GM12874 (cell line): ENCODE measurements at regions not wholly inside any gene's neighbourhood (a gene's known extent, or its start where the extent isn't known, plus 50 kb on each side); places are given as distances from the start of the nearest gene placed in this dataset.

Experiments
- TF ChIP-seq, protein P1 (sequence below): IDR thresholded peaks from 2 replicates; pipeline ENCODE4 v1.5.1; 2011; ENCODE audit warnings: low read depth, mild to moderate bottlenecking, control low read depth, low read length, moderate library complexity; ENCODE audit not compliant: insufficient read depth

DNA sequence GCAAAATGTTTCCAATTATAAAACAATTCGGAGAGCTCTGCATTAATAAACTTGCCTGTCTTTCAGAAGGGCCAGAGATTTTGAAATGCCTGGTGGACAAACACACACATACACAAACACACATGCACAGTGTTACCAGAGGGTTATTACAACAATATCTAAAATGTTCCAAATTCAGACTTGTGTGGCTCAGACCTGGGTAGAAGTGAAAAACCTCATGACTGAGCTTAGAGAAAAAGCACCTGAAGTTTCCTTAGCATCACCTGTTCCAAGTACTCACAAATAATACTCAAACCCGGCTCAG is 247.9 kb downstream of the FOXD2 start:
- TF ChIP-seq, protein P1, sequence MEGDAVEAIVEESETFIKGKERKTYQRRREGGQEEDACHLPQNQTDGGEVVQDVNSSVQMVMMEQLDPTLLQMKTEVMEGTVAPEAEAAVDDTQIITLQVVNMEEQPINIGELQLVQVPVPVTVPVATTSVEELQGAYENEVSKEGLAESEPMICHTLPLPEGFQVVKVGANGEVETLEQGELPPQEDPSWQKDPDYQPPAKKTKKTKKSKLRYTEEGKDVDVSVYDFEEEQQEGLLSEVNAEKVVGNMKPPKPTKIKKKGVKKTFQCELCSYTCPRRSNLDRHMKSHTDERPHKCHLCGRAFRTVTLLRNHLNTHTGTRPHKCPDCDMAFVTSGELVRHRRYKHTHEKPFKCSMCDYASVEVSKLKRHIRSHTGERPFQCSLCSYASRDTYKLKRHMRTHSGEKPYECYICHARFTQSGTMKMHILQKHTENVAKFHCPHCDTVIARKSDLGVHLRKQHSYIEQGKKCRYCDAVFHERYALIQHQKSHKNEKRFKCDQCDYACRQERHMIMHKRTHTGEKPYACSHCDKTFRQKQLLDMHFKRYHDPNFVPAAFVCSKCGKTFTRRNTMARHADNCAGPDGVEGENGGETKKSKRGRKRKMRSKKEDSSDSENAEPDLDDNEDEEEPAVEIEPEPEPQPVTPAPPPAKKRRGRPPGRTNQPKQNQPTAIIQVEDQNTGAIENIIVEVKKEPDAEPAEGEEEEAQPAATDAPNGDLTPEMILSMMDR, result no peak

DNA sequence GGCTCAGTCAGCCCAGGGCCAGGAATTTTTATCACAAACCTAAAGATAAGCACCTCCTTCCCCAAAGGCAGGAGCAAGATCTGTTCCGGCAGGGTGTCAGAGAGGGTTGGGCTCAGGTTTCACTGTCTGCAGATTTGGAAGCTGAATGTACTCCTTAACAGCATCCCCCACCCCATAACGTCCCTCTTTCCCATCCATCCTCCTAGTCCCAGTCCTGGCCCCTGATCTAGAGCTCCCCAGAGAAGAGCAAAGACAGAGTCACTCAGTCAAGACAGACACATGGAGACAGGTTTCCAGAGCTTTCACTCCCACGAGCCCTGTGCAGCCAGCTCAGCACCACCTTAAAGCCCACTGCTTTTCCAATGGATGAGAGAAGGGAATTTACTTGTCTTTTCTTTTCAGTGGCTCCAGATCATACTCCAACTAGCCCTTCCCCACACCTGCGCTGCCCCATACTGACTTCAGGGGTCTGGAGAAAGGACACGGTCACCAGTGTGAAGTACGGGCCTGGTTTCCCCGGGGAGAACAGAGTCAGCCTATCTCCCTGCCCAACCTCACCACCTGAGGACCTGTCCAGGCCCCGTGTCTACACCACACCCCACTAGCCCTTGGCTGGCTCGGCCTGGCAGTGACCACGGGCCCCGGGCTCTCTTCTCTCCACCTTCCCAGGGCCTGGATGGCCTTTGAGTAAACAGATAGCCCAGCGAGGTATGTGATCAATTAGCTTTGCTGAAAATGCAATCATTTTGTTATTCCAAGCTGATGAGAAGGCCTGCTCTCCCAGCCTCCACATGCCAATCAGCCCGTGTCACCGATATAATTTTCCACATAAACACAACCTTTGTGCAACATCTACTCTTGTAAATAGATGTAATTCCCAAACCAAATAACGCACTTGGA is 249.1 kb downstream of the FOXD2 start:
- TF ChIP-seq, protein P1, result no peak

DNA sequence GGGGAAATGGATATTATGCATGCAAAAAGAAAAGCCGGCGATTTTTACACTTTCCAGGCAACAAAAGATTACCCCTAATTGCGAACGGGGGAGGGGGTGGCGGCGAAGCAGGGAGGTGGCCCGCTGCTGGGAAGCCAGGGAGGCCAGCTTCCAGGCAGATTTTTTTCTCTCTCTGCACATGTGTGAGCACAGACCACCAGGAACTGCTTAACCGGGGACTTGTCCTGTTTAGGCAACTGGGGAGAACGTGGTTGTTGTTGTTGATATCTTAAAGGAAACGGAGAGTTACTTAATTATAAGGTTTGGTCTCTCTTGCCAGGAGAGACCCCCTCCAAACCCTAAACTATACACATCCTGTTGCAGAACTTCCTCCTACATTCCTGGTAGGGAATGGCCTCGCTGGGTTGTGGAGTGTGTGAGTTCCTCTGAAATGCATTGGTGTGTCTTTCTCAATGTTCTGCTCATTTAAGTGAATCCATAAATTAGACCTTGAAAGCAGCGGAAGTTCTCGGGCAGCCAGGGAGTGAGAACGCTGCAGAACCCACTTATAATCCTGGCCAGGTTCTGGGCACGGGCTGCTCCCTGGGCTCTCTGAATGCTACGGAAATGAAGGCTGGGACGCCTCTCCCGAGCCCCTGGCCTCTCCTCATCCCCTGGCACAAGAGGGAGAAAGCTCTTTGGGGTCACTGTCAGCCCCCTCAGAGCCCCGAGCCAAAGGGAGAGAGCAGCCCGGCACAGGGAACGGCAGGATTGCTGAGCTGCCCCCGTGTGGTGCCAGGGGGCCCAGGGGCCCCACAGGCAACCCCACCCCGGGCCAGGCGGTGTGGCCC is 250.0 kb downstream of the FOXD2 start:
- TF ChIP-seq, protein P1, result no peak

DNA sequence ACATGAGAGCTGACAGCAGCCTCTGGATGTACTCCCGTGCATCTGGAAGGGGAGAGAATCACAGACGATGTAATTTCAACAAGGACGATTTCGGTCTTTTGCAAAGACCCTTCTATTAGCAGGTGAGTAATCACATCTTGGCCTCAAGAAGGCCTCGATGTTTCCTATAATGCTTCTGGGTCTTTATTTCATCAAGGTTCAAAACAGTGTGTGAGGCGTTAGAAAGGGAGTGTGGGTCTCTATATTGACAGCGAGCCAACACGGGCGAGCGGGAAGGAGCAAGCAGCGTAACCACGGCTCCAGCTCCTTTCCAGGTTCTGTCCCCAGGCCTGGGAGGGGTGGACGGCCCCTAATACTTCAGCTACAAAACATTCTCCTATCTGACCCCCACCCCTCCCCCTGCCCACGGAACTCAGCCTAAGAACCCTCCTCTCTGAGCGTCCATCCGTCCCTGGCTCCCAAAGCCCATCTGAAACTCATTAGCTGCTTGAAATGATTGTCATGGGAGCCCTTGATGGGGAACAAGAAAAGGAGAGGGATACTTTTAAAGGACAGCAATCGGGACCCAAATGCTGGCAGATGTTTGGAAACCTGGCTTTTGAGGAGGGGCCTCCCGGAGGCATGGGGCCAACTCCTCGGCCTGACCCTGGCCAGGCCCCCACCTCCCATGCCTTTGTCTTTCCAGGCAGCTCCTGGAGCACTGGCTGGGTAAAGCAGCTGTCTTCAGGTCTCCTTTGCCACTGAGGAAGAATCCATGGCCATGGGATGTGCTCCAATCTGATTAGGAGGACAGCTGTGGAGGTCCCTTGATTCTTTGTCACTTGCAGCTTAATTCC is 250.8 kb downstream of the FOXD2 start:
- TF ChIP-seq, protein P1, result no peak

DNA sequence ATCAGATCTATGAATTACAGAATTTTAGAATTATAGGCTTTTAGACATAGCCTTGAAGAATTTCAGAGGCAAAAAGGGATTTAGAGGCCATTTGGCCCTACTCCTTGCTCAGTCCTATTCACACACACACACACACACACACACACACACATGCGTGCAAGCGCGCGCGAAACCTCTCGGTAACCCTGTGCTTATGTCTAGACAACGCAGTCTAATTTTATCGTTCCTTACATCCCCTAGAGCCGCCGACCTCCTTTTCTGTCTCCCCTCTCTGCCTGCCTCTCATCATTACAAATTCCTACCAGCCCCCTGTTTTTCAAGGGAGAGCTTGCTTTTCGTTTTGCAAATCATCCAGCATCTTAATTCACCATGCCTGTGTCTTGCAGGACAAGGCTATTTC is 252.1 kb downstream of the FOXD2 start:
- TF ChIP-seq, protein P1, result no peak

DNA sequence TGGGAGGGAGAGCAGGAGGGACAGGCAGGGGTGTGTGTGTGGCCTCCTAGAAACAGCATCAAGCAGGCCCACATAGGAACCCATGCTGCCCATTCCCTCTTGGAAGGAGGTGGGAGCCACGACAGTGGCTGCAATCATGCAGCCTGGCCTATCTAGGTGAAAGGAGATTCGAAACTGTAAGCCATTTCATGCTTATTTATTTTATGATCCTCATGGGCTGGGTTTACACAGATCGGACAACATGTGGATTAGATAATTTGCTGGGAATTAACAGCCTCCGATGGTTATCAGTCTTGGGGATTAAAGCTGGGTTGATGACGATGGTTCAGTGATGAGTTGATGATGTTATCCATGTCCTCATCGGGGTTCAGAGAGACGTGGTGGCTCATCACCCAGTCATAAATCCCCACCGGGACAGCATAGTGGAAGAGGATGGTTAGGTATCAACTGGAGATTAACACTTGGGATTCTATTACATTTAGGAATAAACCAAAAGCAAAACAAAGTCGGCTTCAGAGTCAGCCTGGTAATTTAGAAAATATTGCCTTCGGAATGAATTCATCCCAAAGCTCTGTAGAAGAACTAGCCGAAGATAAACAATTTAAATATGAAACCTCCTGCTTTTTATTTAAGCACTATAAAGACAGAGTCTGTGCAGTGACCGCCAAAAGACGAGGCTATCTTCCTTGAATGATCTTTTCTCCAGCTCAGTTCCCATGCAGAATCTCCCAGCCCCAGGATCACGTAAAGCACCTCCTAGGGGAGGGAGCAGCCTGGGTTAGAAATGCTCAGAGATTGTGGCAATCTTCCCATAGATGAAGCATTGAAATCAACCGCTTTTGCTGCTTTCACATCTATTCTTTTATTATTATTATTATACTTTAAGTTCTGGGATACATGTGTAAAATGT is 252.8 kb downstream of the FOXD2 start:
- TF ChIP-seq, protein P1, result no peak
